Stimulated activated naive CD8-positive, alpha-beta T cell treated with anti-CD3 and anti-CD28 coated beads, Interleukin-15, amount 100 ng/mL, for 72 hours (primary cell): ENCODE measurements at regions not wholly inside any gene's neighbourhood (a gene's known extent, or its start where the extent isn't known, plus 50 kb on each side); places are given as distances from the start of the nearest gene placed in this dataset.

Source experiments
- ATAC-seq: fragments of 150-1000 bp; cut with Tn5 transposase; 2 replicates; pipeline ENCODE4 v1.10.0; 2021; ENCODE audit warnings: mild to moderate bottlenecking, moderate library complexity
- DNase-seq, 2 donors: peaks; one replicate each; pipeline ENCODE4 v3.0.0; 2021 to 2022
- H3K27ac Mint-ChIP-seq, 2 donors: one replicate each; pipeline ENCODE4 v1.8.0; 2022; ENCODE audit warnings: mild to moderate bottlenecking in 2 of 2, mixed read lengths in 2 of 2, moderate library complexity in 2 of 2
- H3K27me3 Mint-ChIP-seq: one replicate; pipeline ENCODE4 v1.8.0; 2022; ENCODE audit warnings: mixed read lengths
- H3K4me1 Mint-ChIP-seq: one replicate; pipeline ENCODE4 v1.8.0; 2022; ENCODE audit warnings: mild to moderate bottlenecking, mixed read lengths
- H3K4me3 Mint-ChIP-seq, 2 donors: one replicate each; pipeline ENCODE4 v1.8.0; 2022; ENCODE audit warnings: mild to moderate bottlenecking in 2 of 2, mixed read lengths in 2 of 2, moderate library complexity in 1 of 2
- H3K9me3 Mint-ChIP-seq, 2 donors: one replicate each; pipeline ENCODE4 v1.8.0; 2022; ENCODE audit warnings: mixed read lengths in 2 of 2

DNA sequence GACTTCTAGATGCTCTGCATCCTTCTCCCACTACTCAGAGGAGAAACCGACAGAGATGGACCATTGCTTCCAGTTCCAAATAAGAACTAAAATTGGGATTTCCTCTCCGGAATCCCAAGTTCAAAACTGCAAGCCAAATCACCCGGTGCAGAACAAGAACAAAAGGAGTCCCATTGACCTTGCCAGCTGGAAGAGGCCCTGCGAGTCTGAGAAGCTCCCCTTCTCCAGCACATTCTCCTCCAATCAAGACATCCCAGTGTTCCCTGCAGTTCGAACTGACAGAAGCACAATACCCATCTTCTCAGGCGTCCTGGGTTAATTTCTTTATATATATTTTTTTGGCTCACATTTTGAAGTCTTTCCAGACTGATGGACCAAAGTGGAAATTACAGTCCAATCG is 195.3 kb upstream of the MEIS1 start:
- Mint-ChIP-seq H3K27me3 (no peaks in the 10 kb centered on the region), H3K9me3 (peaks cover 0 to 7% of the 10 kb centered on the region in 2 donors), H3K27ac (no peak overlapping the region), H3K4me1 (no peaks in the 10 kb centered on the region), H3K4me3 (no peak overlapping the region)
- ATAC-seq (no peak), DNase-seq (no peak)

DNA sequence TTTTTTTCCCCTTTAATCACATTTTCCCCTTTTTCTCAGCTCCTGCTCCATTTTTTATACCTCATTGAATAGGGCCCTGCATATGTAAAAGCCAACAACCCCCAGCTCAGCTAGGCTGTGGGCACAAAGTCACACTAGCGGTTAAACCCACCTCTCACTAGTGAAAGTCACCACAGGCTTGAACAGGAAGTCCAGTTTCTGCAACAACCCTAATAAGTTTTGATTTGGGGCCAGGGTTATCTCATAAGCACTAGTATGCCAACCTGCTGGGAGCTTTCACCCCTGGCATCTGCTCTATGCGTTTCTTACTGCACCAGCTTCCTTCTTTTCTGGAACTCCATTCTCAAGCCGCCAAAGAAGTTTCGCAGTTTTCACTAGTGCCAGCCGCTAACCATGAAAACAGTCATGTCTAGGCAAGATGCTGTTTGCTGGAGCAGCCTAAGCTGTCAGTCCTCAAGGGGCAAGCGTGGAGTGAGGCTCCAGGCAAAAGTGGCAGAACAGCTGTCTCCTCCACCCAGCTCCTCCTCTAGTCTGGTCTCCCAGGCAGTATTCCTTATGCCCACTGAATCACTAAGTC is 197.0 kb upstream of the MEIS1 start:
- no peaks in the 10 kb centered on the region for H3K4me1 Mint-ChIP-seq
- H3K4me3 Mint-ChIP-seq: no peak overlapping the region
- H3K27ac Mint-ChIP-seq: no peak overlapping the region
- H3K9me3 Mint-ChIP-seq: no peaks in the 10 kb centered on the region
- no peaks in the 10 kb centered on the region for H3K27me3 Mint-ChIP-seq
- ATAC-seq (no peak), DNase-seq (no peak)

DNA sequence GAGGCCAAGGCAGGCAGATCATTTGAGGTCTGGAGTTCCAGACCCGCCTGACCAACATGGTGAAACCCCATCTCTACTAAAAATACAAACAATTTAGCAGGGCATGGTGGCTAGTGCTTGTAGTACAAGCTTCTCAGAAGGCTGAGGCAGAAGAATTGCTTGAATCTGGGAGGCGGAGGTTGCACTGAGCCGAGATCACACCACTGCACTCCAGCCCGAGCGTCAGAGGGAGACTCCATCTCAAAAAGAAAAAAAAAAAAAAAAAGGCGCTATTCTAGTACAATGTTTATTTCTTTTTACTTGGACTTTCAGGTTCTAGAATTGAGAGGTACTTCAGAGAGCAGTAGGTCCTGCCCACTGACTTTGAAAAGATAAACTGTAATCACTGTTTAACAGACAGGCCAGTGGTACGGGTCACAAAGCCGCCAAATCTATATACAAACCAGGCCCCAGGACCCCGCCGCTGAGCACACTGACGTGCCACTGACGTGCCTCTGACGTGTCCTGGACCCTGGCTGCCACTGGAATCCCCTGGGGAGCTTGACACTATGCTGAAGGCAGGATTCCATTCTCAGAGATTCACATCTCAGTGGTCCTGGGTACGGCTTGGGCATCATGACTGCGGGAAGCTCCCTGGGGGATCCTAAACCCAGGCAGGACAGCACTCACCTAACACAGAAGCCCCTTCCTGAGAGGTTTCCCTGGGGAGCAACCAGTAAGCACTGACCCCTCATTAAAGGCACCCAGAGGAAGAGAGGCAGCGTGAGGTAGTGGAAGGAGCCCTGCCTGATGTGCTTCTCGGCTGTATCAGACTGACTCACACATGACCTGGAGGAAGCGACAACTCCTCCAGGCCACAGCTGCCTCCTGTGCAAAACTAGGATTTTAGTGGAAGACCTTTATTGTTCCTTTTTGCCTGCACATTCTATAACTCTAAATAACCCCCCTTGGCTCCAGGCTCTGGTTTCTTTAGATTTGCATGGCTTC is 197.8 kb upstream of the MEIS1 start:
- ATAC-seq (no peak), DNase-seq (no peak)
- no peaks in the 10 kb centered on the region for H3K9me3 Mint-ChIP-seq
- no peak overlapping the region for H3K4me3 Mint-ChIP-seq
- H3K4me1 Mint-ChIP-seq: no peaks in the 10 kb centered on the region
- H3K27ac Mint-ChIP-seq: no peak overlapping the region
- H3K27me3 Mint-ChIP-seq: no peaks in the 10 kb centered on the region

DNA sequence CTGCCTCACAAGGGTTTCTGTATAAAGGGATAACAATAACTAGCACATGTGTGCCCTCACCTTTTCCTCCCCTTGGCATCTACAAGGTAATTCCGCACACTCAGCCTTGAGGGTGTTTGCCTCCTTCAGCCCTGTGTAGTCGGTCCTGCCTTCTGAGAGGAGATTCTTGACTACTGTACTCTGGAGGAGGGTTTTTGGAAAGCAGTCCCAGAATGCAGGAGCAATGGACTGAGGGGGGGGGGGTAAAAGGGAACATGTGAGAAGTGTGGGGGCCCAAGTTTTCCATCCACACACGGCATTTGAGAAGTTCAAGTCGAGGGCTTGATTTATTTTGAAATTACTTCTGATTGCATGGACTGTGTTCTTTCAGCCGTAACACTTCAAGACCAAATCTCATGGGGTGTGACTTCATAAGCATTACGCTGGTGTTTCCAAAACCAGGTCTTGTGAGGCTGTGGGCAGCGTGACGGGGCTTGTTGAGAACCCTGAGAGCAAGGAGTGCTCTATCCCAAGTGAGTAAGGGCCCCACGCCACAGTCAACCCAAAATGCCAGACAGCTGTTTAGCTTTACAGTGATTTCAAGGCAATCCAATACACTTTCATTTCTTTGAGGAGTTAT is 198.7 kb upstream of the MEIS1 start:
- Mint-ChIP-seq H3K27ac (no peak overlapping the region), H3K4me1 (no peaks in the 10 kb centered on the region), H3K27me3 (no peaks in the 10 kb centered on the region), H3K4me3 (no peak overlapping the region), H3K9me3 (no peaks in the 10 kb centered on the region)
- DNase-seq (no peak), ATAC-seq (no peak)

DNA sequence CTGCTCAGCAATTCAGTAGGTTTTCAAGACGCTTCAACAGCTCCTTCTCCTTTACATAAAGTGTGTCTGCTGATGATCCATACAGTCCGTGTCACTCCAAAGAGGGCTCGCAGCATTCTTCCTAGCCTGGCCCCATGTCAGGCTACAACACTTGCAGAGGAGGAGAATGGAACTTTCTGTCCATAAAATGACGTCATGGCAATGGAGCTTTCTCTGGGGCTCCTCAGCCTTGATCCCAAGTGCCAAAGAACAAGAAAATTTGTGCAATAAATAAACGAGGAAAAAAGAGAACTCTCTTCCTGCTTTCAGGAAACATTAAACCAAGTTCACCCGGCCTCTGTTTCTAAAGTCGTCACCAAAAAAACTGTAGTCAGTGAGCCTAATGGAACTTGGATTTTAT is 199.5 kb upstream of the MEIS1 start:
- ATAC-seq: no peak
- Mint-ChIP-seq H3K9me3 (no peaks in the 10 kb centered on the region), H3K27me3 (no peaks in the 10 kb centered on the region)

DNA sequence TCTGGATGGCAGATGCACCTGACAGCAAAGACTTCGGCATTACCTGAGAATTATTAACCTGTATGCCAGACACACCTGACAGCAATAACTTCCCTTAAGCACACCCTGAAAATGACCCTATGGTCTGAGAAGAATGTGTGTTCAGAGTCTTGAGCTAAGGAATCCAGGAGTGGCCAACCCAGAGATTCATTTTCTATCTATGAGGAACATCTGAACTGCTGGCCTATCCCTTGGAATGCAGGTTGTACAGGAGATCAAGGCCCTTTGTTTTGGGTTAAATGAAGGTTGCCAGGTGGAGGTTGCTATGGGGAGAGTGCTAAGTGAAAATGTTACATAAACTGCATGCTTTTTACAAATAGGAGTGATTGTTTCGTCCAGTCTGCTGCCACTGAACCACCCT is 200.9 kb upstream of the MEIS1 start:
- H3K4me3 Mint-ChIP-seq: no peak overlapping the region
- ATAC-seq (no peak), DNase-seq (no peak)
- H3K9me3 Mint-ChIP-seq: no peaks in the 10 kb centered on the region
- H3K27ac Mint-ChIP-seq: no peak overlapping the region
- no peaks in the 10 kb centered on the region for H3K27me3 Mint-ChIP-seq
- H3K4me1 Mint-ChIP-seq: no peaks in the 10 kb centered on the region

More for the DNA sequence above, 199.5 kb upstream of the MEIS1 start:
- no peak for DNase-seq
- no peak overlapping the region for H3K27ac Mint-ChIP-seq
- no peak overlapping the region for H3K4me3 Mint-ChIP-seq
- H3K4me1 Mint-ChIP-seq: no peaks in the 10 kb centered on the region

DNA sequence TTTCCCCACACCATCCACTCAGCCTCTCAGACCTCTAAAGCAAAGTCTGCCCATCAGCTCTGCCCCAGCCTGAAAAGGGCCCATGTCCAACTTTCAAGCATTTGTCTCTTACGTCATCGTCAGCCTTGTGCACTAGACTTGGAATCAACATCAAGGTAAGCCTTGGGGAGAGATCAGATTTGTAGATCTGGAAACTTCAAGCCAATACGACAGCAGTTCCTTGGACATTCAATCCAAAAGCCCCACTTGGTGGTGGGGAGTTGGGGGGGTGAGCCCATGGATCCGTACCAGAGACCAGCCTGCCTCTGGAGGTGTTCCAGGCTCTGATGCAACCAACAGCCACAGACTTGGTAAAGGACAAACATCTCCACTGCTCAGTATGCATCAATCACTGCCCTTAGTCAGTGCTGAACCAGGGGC is 206.8 kb upstream of the MEIS1 start:
- DNase-seq (no peak), ATAC-seq (no peak)
- Mint-ChIP-seq H3K27me3 (no peaks in the 10 kb centered on the region), H3K4me1 (no peaks in the 10 kb centered on the region), H3K4me3 (no peak overlapping the region), H3K27ac (no peak overlapping the region), H3K9me3 (no peaks in the 10 kb centered on the region)

DNA sequence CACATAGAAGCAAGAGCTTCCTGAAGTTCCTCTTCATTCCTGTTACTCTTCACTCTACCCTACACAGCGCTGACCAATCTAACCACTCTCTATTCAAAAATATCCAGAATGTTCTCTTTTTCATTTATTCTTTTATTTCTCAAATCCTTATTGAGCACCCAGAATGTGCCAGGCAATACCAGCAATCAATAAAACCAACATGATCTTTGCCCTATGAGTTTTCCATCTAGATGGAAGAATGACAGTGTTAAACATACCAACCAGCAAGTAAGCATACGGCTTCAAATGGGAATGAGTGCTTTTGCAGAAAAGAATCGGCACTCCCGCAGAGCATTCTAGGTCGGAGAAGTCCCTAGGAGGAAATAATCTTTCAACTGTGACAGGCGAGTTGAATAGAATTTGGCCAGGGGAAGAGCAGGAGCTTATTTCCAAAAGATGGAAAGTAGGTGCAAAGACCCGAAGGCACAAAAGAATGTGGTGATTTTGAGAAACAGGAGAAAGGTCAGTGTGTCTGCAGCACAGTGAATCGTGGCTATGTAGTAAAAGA is 217.8 kb upstream of the MEIS1 start:
- ATAC-seq (no peak), DNase-seq (no peak)
- Mint-ChIP-seq H3K4me1 (no peaks in the 10 kb centered on the region), H3K4me3 (no peak overlapping the region), H3K9me3 (peaks cover 9 to 13% of the 10 kb centered on the region in 2 donors), H3K27ac (no peak overlapping the region), H3K27me3 (no peaks in the 10 kb centered on the region)

DNA sequence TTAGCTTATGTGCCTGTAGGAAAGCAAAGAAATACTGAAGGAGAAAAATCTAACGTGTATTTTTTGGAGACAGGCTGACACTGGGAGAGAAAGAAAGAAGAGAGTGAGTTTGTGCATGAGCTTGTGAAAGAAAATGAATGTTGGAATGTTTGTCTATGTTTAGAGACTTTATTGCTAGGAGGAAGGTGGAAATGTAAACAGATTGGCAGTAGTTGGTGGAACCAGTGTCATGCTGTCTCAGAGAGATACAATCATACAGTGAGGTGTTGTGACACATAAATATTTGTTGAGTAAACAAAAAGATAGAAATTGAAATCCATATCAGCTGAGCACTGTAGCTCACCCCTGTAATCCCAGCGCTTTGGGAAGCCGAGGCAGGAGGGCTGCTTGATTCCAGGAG is 222.2 kb upstream of the MEIS1 start:
- Mint-ChIP-seq H3K27ac (no peak overlapping the region), H3K4me1 (no peaks in the 10 kb centered on the region), H3K9me3 (peaks cover 11 to 13% of the 10 kb centered on the region in 2 donors), H3K4me3 (no peak overlapping the region), H3K27me3 (no peaks in the 10 kb centered on the region)
- DNase-seq: no peak
- no peak for ATAC-seq

DNA sequence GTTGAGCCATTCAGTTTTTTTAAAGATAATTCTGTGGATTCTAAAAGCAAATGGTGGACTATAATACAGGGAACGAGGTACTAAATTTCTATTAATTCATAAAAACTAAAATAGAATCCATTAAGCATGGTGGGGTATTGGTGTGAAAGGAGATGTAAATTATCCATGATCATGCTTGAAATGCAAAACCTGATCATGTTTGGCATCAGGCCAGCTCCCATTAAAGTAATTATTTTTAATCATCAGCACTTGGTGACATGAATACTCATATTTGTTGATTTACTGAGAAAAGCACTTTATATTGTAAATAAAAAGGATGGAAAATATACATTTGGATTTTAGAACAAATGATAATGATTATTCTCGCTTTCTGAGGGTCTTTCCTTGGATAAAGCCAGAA is 232.3 kb upstream of the MEIS1 start:
- Mint-ChIP-seq H3K27me3 (no peaks in the 10 kb centered on the region), H3K4me3 (no peak overlapping the region), H3K4me1 (no peaks in the 10 kb centered on the region), H3K27ac (no peak overlapping the region), H3K9me3 (peaks cover 0 to 5% of the 10 kb centered on the region in 2 donors)
- ATAC-seq (no peak), DNase-seq (no peak)

DNA sequence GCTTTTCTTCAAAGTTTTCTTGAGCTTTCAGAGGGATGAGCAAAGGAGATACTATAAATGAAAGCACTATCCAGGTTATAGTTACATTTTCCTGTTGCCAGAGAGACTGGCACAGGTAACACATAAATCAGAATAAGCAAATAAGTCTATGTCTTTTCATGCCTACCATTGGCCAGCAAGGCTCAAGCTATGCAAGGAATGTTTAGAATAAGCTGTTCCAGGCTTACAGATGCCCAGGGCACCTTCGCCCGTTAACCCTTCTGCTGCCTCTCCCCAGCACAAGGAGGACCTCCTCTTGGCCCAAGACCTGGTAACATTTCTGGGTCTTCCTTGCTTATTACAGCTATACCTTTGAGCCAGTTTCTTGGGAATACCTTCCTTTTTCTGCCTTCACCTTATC is 233.7 kb upstream of the MEIS1 start:
- Mint-ChIP-seq H3K27me3 (no peaks in the 10 kb centered on the region), H3K4me1 (no peaks in the 10 kb centered on the region), H3K9me3 (peaks cover 0 to 14% of the 10 kb centered on the region in 2 donors)

DNA sequence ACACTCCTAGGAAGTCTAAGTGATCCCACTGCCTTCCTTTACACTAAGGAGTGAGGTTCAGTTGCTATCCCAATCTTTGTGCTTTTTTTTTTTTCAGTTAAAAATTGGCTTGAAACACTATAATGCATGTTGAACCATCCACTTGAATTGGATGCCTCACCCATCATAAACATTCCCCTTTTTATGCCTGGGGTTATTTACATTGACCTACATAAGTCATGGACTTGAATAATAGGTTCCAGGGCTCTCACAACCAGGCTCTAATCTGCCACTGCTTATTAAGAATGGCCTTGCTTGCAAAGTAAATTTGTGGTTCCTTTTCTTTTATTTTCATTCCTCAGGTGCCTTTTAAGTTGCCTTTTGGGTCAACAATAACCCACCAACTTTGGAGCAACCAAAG is 236.1 kb upstream of the MEIS1 start:
- Mint-ChIP-seq H3K4me3 (no peak overlapping the region), H3K27me3 (no peaks in the 10 kb centered on the region), H3K27ac (no peak overlapping the region), H3K9me3 (peaks cover 0 to 9% of the 10 kb centered on the region in 2 donors), H3K4me1 (no peaks in the 10 kb centered on the region)
- ATAC-seq: no peak
- no peak for DNase-seq

More for the DNA sequence above, 233.7 kb upstream of the MEIS1 start:
- no peak overlapping the region for H3K4me3 Mint-ChIP-seq
- DNase-seq (no peak), ATAC-seq (no peak)
- no peak overlapping the region for H3K27ac Mint-ChIP-seq

DNA sequence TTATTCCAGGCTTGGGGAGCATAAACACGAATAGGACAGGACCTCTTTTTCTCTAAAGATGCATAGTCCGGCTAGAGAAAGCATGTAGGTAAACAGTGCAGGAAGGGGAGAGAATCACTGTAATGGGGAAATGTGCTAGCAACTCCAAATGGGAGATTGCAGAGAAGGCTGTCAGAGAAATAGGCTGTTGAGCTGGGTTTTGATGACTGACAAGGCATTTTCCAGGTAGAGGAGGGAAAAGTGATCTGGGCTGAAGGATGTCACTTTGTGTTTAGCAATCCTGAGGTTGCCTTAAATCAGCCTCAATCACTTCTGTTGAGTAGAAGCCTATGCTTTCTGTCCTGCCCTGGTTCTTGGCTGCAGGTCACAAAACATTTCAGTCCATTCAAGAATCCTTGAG is 242.0 kb upstream of the MEIS1 start:
- no peak for ATAC-seq
- H3K4me3 Mint-ChIP-seq: no peak overlapping the region
- DNase-seq: no peak
- no peaks in the 10 kb centered on the region for H3K4me1 Mint-ChIP-seq
- no peak overlapping the region for H3K27ac Mint-ChIP-seq
- peaks cover 0 to 9% of the 10 kb centered on the region in 2 donors for H3K9me3 Mint-ChIP-seq
- no peaks in the 10 kb centered on the region for H3K27me3 Mint-ChIP-seq

DNA sequence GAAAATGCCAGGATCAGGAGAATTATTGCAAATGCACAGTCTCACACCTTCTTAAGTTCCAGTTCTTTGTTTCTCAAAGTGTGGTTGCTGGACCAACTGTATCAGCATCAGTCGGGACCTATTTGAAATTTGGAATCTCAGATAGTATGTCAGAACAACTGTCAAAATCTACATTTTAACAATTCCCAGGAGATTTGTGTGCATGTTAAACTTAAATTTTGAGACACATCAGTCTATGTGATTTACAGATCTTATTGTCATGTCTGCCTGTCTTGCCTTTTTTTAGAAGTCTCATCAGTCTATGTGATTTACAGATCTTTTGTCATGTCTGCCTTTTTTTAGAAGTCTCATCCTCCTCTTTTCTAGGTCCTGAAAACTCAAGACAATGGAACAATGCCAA is 243.6 kb upstream of the MEIS1 start:
- no peaks in the 10 kb centered on the region for H3K27me3 Mint-ChIP-seq
- DNase-seq: no peak
- H3K4me1 Mint-ChIP-seq: no peaks in the 10 kb centered on the region
- H3K9me3 Mint-ChIP-seq: peaks cover 0 to 5% of the 10 kb centered on the region in 2 donors
- no peak overlapping the region for H3K27ac Mint-ChIP-seq
- ATAC-seq: no peak
- H3K4me3 Mint-ChIP-seq: no peak overlapping the region

DNA sequence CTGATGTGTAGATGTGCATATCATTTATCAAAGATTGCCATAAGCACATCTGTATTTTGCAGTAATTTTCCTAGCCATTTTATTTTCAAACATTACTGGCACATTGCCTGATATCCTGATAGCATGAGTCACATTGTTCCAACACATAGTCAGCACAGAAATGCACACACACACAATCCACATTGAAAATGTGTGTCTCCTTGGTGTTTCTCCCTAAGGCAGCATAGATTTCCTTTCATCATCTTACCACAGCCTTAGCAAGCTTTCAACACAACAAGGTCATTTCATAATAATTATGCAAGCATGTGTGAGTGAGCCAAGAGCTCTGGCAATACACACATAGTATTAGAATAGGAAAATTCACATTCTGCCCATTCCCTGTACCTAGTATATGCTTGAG is 245.4 kb upstream of the MEIS1 start:
- H3K27ac Mint-ChIP-seq: no peak overlapping the region
- no peak for ATAC-seq
- no peaks in the 10 kb centered on the region for H3K27me3 Mint-ChIP-seq
- H3K4me3 Mint-ChIP-seq: no peak overlapping the region
- no peaks in the 10 kb centered on the region for H3K4me1 Mint-ChIP-seq
- peaks cover 0 to 5% of the 10 kb centered on the region in 2 donors for H3K9me3 Mint-ChIP-seq
- DNase-seq: no peak

DNA sequence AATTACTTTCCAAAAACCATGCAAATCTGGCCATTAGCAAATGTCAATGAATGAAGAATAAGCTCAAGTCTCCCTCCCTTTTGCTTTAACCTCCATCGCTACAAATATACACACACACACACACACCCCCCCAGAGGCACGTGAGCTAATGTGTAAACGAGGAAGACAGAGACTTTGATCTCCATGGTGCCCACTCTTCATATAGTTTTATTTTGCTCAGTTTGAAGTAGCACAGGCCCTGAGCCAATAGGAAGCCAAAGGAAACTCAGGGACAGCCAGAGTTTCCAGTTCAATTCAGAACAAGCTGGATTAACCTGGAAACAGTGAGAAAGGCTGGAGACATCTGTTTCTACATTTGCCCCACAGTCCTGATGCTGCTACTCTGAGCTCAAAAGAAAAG is 248.4 kb upstream of the MEIS1 start:
- peaks cover 0 to 5% of the 10 kb centered on the region in 2 donors for H3K9me3 Mint-ChIP-seq
- DNase-seq (no peak), ATAC-seq (no peak)
- no peaks in the 10 kb centered on the region for H3K27me3 Mint-ChIP-seq
- H3K4me3 Mint-ChIP-seq: no peak overlapping the region
- H3K4me1 Mint-ChIP-seq: no peaks in the 10 kb centered on the region
- no peak overlapping the region for H3K27ac Mint-ChIP-seq
